GM12873 (cell line): ENCODE measurements at regions not wholly inside any gene's neighbourhood (a gene's known extent, or its start where the extent isn't known, plus 50 kb on each side); places are given as distances from the start of the nearest gene placed in this dataset.

Source experiments
- TF ChIP-seq, protein P1 (sequence below): IDR thresholded peaks from 2 replicates; pipeline ENCODE4 v1.5.1; 2012; ENCODE audit warnings: low read depth, mild to moderate bottlenecking, moderate library complexity, low read length, control low read depth; ENCODE audit not compliant: insufficient read depth; ENCODE audit errors: missing control alignments

DNA sequence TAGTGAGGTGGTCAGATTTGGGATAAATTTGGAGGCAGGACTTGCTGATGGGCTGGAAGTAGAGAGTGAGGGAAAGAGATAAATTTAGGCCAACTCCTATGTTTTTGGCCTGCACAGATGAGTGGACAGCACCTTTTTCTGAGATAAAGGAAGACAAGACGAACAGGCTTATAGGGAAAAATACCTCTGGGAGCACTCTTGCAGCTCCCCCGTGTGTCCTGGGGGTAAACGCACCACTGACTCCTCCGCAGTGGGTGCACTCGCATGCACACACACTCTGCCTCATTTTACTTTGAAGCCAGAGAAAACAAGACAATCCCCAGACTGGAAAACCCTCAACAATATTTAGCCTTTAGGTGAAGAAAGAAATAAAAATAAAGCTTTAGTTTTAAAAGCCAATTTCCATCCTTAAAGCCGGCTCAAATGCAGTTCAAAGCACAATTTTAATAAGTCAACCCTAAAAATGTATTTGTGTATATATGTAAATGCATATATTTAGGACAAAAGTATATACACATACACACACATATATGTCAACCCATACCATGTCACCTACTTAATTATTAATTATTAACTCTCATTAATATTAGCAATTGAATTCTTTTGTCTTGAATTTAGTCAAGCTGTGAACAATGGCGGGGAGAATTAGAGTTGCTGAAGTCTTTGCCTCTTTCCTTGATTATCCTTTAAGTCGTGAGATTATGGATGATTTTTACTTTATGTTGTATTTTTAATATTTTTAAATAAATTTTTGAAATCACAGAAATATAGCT lies 341.8 kb downstream of the ZNF326 start:
- TF ChIP-seq, protein P1, sequence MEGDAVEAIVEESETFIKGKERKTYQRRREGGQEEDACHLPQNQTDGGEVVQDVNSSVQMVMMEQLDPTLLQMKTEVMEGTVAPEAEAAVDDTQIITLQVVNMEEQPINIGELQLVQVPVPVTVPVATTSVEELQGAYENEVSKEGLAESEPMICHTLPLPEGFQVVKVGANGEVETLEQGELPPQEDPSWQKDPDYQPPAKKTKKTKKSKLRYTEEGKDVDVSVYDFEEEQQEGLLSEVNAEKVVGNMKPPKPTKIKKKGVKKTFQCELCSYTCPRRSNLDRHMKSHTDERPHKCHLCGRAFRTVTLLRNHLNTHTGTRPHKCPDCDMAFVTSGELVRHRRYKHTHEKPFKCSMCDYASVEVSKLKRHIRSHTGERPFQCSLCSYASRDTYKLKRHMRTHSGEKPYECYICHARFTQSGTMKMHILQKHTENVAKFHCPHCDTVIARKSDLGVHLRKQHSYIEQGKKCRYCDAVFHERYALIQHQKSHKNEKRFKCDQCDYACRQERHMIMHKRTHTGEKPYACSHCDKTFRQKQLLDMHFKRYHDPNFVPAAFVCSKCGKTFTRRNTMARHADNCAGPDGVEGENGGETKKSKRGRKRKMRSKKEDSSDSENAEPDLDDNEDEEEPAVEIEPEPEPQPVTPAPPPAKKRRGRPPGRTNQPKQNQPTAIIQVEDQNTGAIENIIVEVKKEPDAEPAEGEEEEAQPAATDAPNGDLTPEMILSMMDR: no peak

DNA sequence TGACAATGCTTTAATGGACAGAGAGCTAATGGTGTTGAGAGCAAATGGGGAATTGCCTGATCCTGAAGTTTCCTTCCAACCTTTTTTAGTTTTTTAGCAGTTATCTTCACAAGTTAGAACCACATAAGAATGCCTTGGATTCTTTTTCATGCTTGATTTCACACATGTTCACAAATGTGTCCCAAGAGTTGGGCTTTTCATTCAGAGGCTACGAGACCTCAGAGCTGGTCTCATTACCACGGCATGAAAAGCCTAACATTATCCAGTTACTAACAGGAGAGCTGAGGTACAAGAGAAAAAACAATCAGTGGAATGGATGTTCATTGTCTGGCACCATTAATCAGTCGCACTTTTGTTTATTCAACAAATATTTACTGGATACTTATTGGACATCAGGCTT lies 340.6 kb downstream of the ZNF326 start:
- TF ChIP-seq, protein P1: no peak

DNA sequence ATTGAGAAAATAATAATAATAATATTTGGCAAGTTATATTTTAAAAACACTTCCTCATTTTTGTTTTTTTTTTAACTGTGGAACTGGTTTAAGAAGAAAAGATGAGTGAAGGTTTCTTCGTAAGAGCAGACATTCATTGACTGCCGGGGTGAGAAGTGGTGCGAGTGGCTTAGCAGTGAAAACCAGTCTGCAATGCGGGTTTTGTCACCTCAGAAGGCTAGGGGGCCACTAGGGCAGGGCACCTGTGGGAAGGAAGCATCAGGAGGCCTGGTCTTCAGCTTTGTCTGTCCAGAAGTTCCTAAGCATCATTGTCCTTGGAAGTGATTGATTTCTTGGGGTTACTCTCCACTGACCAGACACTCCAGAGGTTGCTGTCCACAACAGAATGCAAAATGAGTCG lies 339.2 kb downstream of the ZNF326 start:
- TF ChIP-seq, protein P1: no peak

DNA sequence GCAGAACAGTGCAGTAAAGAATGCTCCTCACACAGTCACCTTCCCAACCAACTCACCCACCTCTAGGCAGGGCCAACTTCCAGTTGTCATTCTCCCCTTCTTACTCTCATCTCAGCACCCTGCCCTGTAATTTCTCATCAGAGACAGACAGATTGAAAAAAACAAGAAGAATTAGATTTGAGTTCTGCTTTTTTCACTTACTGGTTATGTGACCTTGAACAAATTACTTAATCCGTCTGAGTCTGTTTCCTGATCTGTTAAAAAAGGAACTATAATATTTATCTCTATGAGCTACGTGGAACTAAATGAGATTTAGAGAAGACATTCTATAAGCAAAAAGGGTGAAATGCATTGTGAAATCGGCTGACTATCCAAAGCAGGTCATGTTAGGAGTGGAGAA lies 330.3 kb downstream of the ZNF326 start:
- TF ChIP-seq, protein P1: no peak

DNA sequence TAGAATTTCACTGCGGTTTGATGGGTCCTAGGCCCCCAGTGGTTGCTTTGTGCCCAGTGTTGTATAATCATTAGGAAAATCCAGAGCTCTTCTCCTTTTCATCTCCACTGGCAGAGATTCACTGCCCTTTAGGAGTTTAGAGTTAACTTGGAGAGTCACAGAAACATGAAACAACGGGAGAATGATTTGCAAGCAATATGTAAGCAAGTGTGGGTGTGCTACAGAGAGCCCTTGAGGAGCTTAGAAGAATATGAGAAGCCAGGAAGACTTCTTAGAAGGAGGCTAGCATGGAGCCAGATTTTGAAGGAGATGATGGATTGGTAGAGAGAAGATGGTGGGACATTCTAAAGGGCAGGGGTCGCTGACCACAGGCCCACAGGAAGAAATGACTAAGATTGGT lies 327.3 kb downstream of the ZNF326 start:
- TF ChIP-seq, protein P1: no peak

DNA sequence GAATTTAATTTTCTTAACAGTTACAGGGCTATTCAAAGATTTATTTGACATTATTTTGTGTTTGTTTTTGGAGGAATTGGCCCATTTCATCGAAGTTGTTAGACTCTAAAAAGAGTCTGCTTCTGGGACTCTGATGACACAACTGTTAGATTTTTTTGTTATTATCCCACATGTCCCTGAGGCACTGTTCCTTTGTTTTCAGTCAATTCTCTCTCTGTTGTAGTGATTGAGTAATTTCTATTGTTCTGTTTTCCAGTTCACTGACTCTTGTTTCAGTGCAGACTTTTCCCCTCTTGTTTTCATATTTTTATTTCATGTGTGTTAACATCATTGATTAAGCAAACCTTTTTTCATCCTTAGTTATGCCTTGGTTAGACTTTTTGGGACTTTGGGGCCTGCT lies 325.0 kb downstream of the ZNF326 start:
- TF ChIP-seq, protein P1: no peak

DNA sequence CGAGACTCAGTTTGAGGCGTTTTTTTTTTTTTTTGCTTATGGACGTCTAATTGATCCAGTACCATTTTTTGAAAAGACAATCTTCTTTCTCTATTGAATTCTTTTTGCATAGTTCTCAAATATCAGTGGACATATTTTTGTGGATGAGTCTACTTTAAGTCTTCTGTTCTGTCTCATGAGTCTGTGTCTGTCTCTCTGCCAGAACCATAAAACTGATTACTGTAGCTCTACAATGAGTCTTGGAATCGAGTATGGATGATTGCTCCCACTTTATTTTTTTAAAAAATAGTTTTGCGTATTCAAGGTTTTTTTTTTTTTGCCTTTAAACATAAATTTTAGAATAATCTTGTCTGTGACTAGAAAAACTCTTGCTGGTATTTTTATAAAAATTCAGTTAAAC lies 323.5 kb downstream of the ZNF326 start:
- TF ChIP-seq, protein P1: no peak
